Sigmoid colon (tissue), 6 donors: ENCODE measurements at regions not wholly inside any gene's neighbourhood (a gene's known extent, or its start where the extent isn't known, plus 50 kb on each side); places are given as distances from the start of the nearest gene placed in this dataset.

Experiments used
- DNase-seq: peaks from one replicate; pipeline ENCODE4 v3.0.0-alpha.2; 2019
- H3K27ac ChIP-seq, 4 donors: fragments of 200-600 bp; sonication (generic); one replicate each; pipeline ENCODE4 v1.5.1; 2016 to 2019; ENCODE audit warnings: mild to moderate bottlenecking in 1 of 4
- H3K27me3 ChIP-seq, 3 donors: fragments of 200-600 bp; sonication (generic); one replicate each; pipeline ENCODE4 v1.5.1; 2019; ENCODE audit warnings: mild to moderate bottlenecking in 1 of 3
- H3K36me3 ChIP-seq, 4 donors: fragments of 200-600 bp; sonication (generic); one replicate each; pipeline ENCODE4 v1.5.1; 2016 to 2019
- H3K4me1 ChIP-seq, 4 donors: fragments of 200-600 bp; sonication (generic); one replicate each; pipeline ENCODE4 v1.5.1; 2017 to 2019
- H3K4me3 ChIP-seq, 4 donors: fragments of 200-600 bp; sonication (generic); one replicate each; pipeline ENCODE4 v1.5.1; 2017 to 2019; ENCODE audit warnings: mild to moderate bottlenecking in 2 of 4, moderate library complexity in 1 of 4
- H3K9me3 ChIP-seq, 4 donors: fragments of 200-600 bp in 3 of 4; sonication (generic) in 3 of 4; one replicate each; pipeline versions ENCODE4 v1.5.1 to v1.6.1; 2013 to 2019
- CTCF ChIP-seq, 4 experiments: fragments of 450-650 bp in 3 of 4; fragments of 200-600 bp in 1 of 4; IDR thresholded peaks; one replicate each; pipeline ENCODE4 v1.5.1; 2016 to 2019; ENCODE audit warnings: antibody characterized with exemption in 4 of 4, mild to moderate bottlenecking in 3 of 4, moderate library complexity in 2 of 4
- EP300 ChIP-seq, 4 donors: sonication (generic); formaldehyde crosslinking; IDR thresholded peaks; one replicate each; pipeline ENCODE4 v1.6.1; 2017; ENCODE audit warnings: antibody characterized with exemption in 4 of 4
- POLR2A ChIP-seq, 2 donors: fragments of 450-650 bp; IDR thresholded peaks; one replicate each; pipeline ENCODE4 v1.6.1; 2016; ENCODE audit warnings: antibody characterized with exemption in 2 of 2, mild to moderate bottlenecking in 2 of 2, moderate library complexity in 2 of 2
- POLR2AphosphoS5 ChIP-seq, 4 donors: sonication (generic); formaldehyde crosslinking; IDR thresholded peaks; one replicate each; pipeline ENCODE4 v1.6.1; 2017; ENCODE audit warnings: antibody characterized with exemption in 4 of 4
- WGBS, 2 donors: extraction: QIAGEN DNeasy Blood & Tissue Kit; methylation state at CpG; one replicate each; pipeline ENCODE4 v1.1.7; 2013; 5-methylcytosine and 5-hydroxymethylcytosine counted together
- intact Hi-C: fragments of 100-400 bp; cut with DNase I; formaldehyde crosslinking; loops from one replicate; pipeline ENCODE4 v1.15.1; 2023
- donor health status: healthy with polysubstance abuse.
- donor health status: healthy.

GRCh38 chr14:97312910-97313309 is 515.7 kb downstream of the VRK1 start:
- H3K36me3 ChIP-seq, result no peaks in the 10 kb centered on the region
- intact Hi-C loops, result no loop called here
- TF ChIP-seq EP300 (IDR thresholded peaks at IDR 0.05) (no peak), CTCF (IDR thresholded peaks at IDR 0.05) (no peak), POLR2AphosphoS5 (IDR thresholded peaks at IDR 0.05) (no peak), POLR2A (IDR thresholded peaks at IDR 0.05) (no peak)
- H3K4me1 ChIP-seq, result no peaks in the 10 kb centered on the region
- no peak overlapping the region for H3K27ac ChIP-seq
- no peaks in the 10 kb centered on the region for H3K27me3 ChIP-seq
- H3K4me3 ChIP-seq, result no peak overlapping the region
- H3K9me3 ChIP-seq, result peaks cover 0 to 2% (median 0%) of the 10 kb centered on the region in 4 donors
- DNase-seq, result no peak

GRCh38 chr14:97315790-97316189 is 518.6 kb downstream of the VRK1 start:
- WGBS, 2 donors, result 60 to 72% methylated on average over 5 of the region's 5 CpGs
- DNase-seq, result no peak
- TF ChIP-seq EP300 (IDR thresholded peaks at IDR 0.05) (no peak), POLR2AphosphoS5 (IDR thresholded peaks at IDR 0.05) (no peak), POLR2A (IDR thresholded peaks at IDR 0.05) (no peak), CTCF (IDR thresholded peaks at IDR 0.05) (no peak)
- intact Hi-C loops, result no loop called here
- H3K27me3 ChIP-seq, result no peaks in the 10 kb centered on the region
- H3K27ac ChIP-seq, result no peak overlapping the region
- H3K4me3 ChIP-seq, result no peak overlapping the region
- no peaks in the 10 kb centered on the region for H3K36me3 ChIP-seq
- no peaks in the 10 kb centered on the region for H3K4me1 ChIP-seq
- H3K9me3 ChIP-seq, result peaks cover 0 to 2% (median 0%) of the 10 kb centered on the region in 4 donors

- H3K36me3 ChIP-seq, result no peaks in the 10 kb centered on the region
- H3K4me3 ChIP-seq, result no peak overlapping the region
- TF ChIP-seq EP300 (IDR thresholded peaks at IDR 0.05) (no peak), CTCF (IDR thresholded peaks at IDR 0.05) (no peak), POLR2A (IDR thresholded peaks at IDR 0.05) (no peak), POLR2AphosphoS5 (IDR thresholded peaks at IDR 0.05) (no peak)
- H3K9me3 ChIP-seq, result no peaks in the 10 kb centered on the region
- DNase-seq, result no peak
- intact Hi-C loops, result no loop called here
- 84 to 90% methylated on average over 2 of the region's 2 CpGs for WGBS, 2 donors
- no peak overlapping the region for H3K27ac ChIP-seq
- H3K27me3 ChIP-seq, result no peaks in the 10 kb centered on the region
- no peaks in the 10 kb centered on the region for H3K4me1 ChIP-seq
These were observed 521.2 kb downstream of the VRK1 start for GRCh38 chr14:97318380-97318779.

DNA sequence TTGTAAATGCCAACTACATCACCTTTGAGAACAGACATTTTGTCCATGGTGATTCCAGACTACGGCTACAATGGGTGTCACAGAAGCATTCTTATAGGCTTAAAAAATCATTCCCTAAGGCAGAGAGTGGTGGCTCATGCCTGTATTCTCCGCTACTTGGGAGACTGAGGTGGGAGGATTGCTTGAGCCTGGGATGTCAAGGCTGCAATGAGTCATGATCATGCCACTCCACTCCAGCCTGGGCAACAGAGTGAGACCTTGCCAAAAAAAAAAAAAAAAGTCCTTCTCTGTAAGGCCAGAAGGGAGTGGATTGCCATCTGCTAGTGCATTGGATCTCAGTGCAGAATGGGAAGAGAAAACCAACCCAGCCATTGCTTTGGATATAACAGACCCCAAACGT is 522.5 kb downstream of the VRK1 start:
- intact Hi-C loops, result no loop called here
- Histone ChIP-seq H3K4me1 (no peaks in the 10 kb centered on the region), H3K9me3 (no peaks in the 10 kb centered on the region), H3K36me3 (no peaks in the 10 kb centered on the region), H3K27ac (no peak overlapping the region), H3K27me3 (no peaks in the 10 kb centered on the region), H3K4me3 (no peak overlapping the region)
- DNase-seq, result no peak
- 70 to 84% methylated on average over 3 of the region's 3 CpGs for WGBS, 2 donors
- TF ChIP-seq EP300 (IDR thresholded peaks at IDR 0.05), result no peak
- TF ChIP-seq CTCF (IDR thresholded peaks at IDR 0.05), result no peak
- no peak for TF ChIP-seq POLR2A (IDR thresholded peaks at IDR 0.05)
- no peak for TF ChIP-seq POLR2AphosphoS5 (IDR thresholded peaks at IDR 0.05)

- H3K9me3 ChIP-seq, result no peaks in the 10 kb centered on the region
- WGBS, 2 donors, result 87 to 93% methylated on average over 3 of the region's 3 CpGs
- intact Hi-C loops, result no loop called here
These were observed 531.6 kb downstream of the VRK1 start for GRCh38 chr14:97328743-97329142.

More at GRCh38 chr14:97328743-97329142, 531.6 kb downstream of the VRK1 start:
- Histone ChIP-seq H3K27ac (no peak overlapping the region), H3K4me3 (no peak overlapping the region), H3K27me3 (no peaks in the 10 kb centered on the region), H3K36me3 (no peaks in the 10 kb centered on the region), H3K4me1 (no peaks in the 10 kb centered on the region)
- DNase-seq, result no peak
- TF ChIP-seq POLR2A (IDR thresholded peaks at IDR 0.05) (no peak), POLR2AphosphoS5 (IDR thresholded peaks at IDR 0.05) (no peak), CTCF (IDR thresholded peaks at IDR 0.05) (no peak), EP300 (IDR thresholded peaks at IDR 0.05) (no peak)
